ENCODE measurements at regions not wholly inside any gene's neighbourhood (a gene's known extent, or its start where the extent isn't known, plus 50 kb on each side); places are given as distances from the start of the nearest gene placed in this dataset.

GRCh38 chr4:62928483-62928882 is 1480.8 kb downstream of the TECRL start:
- no peak for DNase-seq (ENCODE audit: insufficient read length, low spot score)
- FAIRE-seq = no peak
- no peak for TF ChIP-seq POLR2A (IDR thresholded peaks at IDR 0.05; ENCODE audit: low read depth, low read length)

- FAIRE-seq = no peak
- DNase-seq (ENCODE audit: insufficient read length, low spot score) = no peak
- TF ChIP-seq POLR2A (IDR thresholded peaks at IDR 0.05; ENCODE audit: low read depth, low read length) = no peak
These were observed 1481.7 kb downstream of the TECRL start for GRCh38 chr4:62927574-62927973.

- DNase-seq (ENCODE audit: insufficient read length, low spot score) = no peak
- no peak for FAIRE-seq
These were observed 1485.5 kb downstream of the TECRL start for GRCh38 chr4:62923783-62924182.

GRCh38 chr4:62917649-62918048 is 1491.6 kb downstream of the TECRL start:
- FAIRE-seq = no peak

More at GRCh38 chr4:62923783-62924182, 1485.5 kb downstream of the TECRL start:
- no peak for TF ChIP-seq POLR2A (IDR thresholded peaks at IDR 0.05; ENCODE audit: low read depth, low read length)

GRCh38 chr4:62914758-62915157 is 1494.5 kb downstream of the TECRL start:
- FAIRE-seq (no peak), DNase-seq (ENCODE audit: insufficient read length, low spot score) (no peak)
- TF ChIP-seq POLR2A (IDR thresholded peaks at IDR 0.05; ENCODE audit: low read depth, low read length) = no peak

More at GRCh38 chr4:62917649-62918048, 1491.6 kb downstream of the TECRL start:
- no peak for TF ChIP-seq POLR2A (IDR thresholded peaks at IDR 0.05; ENCODE audit: low read depth, low read length)
- no peak for DNase-seq (ENCODE audit: insufficient read length, low spot score)

GRCh38 chr4:62913065-62913464 is 1496.2 kb downstream of the TECRL start:
- TF ChIP-seq POLR2A (IDR thresholded peaks at IDR 0.05; ENCODE audit: low read depth, low read length) = no peak
- DNase-seq (ENCODE audit: insufficient read length, low spot score) (no peak), FAIRE-seq (no peak)

- FAIRE-seq (no peak), DNase-seq (ENCODE audit: insufficient read length, low spot score) (no peak)
These were observed 1496.7 kb downstream of the TECRL start for GRCh38 chr4:62912531-62912930.

GRCh38 chr4:62909238-62909637 is 1500.0 kb downstream of the TECRL start:
- no peak for TF ChIP-seq POLR2A (IDR thresholded peaks at IDR 0.05; ENCODE audit: low read depth, low read length)
- no peak for FAIRE-seq
- DNase-seq (ENCODE audit: insufficient read length, low spot score) = no peak

More at GRCh38 chr4:62912531-62912930, 1496.7 kb downstream of the TECRL start:
- TF ChIP-seq POLR2A (IDR thresholded peaks at IDR 0.05; ENCODE audit: low read depth, low read length) = no peak

- FAIRE-seq (no peak), DNase-seq (ENCODE audit: insufficient read length, low spot score) (no peak)
- no peak for TF ChIP-seq POLR2A (IDR thresholded peaks at IDR 0.05; ENCODE audit: low read depth, low read length)
These were observed 1508.1 kb downstream of the TECRL start for GRCh38 chr4:62901101-62901500.

- DNase-seq (ENCODE audit: insufficient read length, low spot score) (no peak), FAIRE-seq (no peak)
- TF ChIP-seq POLR2A (IDR thresholded peaks at IDR 0.05; ENCODE audit: low read depth, low read length) = no peak
These were observed 1509.4 kb downstream of the TECRL start for GRCh38 chr4:62899646-62900364.

- FAIRE-seq (no peak), DNase-seq (ENCODE audit: insufficient read length, low spot score) (no peak)
- no peak for TF ChIP-seq POLR2A (IDR thresholded peaks at IDR 0.05; ENCODE audit: low read depth, low read length)
These were observed 1511.1 kb downstream of the TECRL start for GRCh38 chr4:62898115-62898514.

- FAIRE-seq (no peak), DNase-seq (ENCODE audit: insufficient read length, low spot score) (no peak)
- no peak for TF ChIP-seq POLR2A (IDR thresholded peaks at IDR 0.05; ENCODE audit: low read depth, low read length)
These were observed 1512.5 kb downstream of the TECRL start for GRCh38 chr4:62896721-62897120.

GRCh38 chr4:62881901-62882300 is 1527.3 kb downstream of the TECRL start:
- FAIRE-seq (no peak), DNase-seq (ENCODE audit: insufficient read length, low spot score) (no peak)
- TF ChIP-seq POLR2A (IDR thresholded peaks at IDR 0.05; ENCODE audit: low read depth, low read length) = no peak

- TF ChIP-seq POLR2A (IDR thresholded peaks at IDR 0.05; ENCODE audit: low read depth, low read length) = no peak
- FAIRE-seq (no peak), DNase-seq (ENCODE audit: insufficient read length, low spot score) (no peak)
These were observed 1528.0 kb downstream of the TECRL start for GRCh38 chr4:62881210-62881609.

GRCh38 chr4:62872856-62873255 is 1536.4 kb downstream of the TECRL start:
- FAIRE-seq (no peak), DNase-seq (ENCODE audit: insufficient read length, low spot score) (no peak)
- TF ChIP-seq POLR2A (IDR thresholded peaks at IDR 0.05; ENCODE audit: low read depth, low read length) = no peak
